ENCODE measurements at regions not wholly inside any gene's neighbourhood (a gene's known extent, or its start where the extent isn't known, plus 50 kb on each side); places are given as distances from the start of the nearest gene placed in this dataset.

DNA sequence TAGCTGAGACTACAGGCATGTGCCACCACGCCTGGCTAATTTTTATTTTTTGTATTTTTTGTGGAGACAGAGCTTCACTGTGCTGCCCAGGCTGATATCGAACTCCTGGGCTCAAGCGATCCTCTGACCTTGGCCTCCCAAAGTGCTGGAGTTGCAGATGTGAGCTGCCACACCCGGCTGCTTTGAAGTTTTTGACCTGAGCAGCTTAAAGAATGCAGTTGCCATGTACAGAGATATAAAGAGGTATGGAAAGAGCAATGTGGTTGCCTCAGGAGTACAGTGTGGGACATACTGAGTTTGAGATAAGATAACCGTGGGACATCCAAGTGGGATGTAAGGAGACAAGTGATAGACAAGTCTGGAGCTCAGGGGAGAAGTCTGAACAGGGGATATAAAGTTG is 82.7 kb upstream of the LSM14A start:
- Histone ChIP-seq H2AFZ (ENCODE audit: low read length) (no peak overlapping the region), H4K5ac (ENCODE audit: insufficient read length, low read depth, low read length) (no peak overlapping the region), H2BK5ac (ENCODE audit: insufficient read length, low read length) (no peak overlapping the region), H2BK20ac (ENCODE audit: low read depth, low read length, poor library complexity, severe bottlenecking) (no peak overlapping the region), H3K79me2 (ENCODE audit: insufficient read depth, low read length) (no peaks in the 10 kb centered on the region), H3K4me2 (ENCODE audit: insufficient read depth, insufficient read length, low read length) (no peak overlapping the region), H3K23ac (ENCODE audit: insufficient read length, low read depth, low read length) (no peak overlapping the region), H2AK5ac (ENCODE audit: insufficient read length, low read length) (no peak overlapping the region), H3K18ac (ENCODE audit: insufficient read length, low read depth, low read length) (no peak overlapping the region), H3K27me3 (ENCODE audit: insufficient read depth, low read length) (no peaks in the 10 kb centered on the region), H3K4me1 (ENCODE audit: insufficient read depth, low read length) (no peaks in the 10 kb centered on the region; the same call in 1 of the 2 replicates), H3T11ph (ENCODE audit: low read length) (no peak overlapping the region), H4K91ac (ENCODE audit: insufficient read length, low read depth, low read length) (no peak overlapping the region), H3K9me3 (ENCODE audit: control insufficient read depth, low read depth, low read length) (no peaks in the 10 kb centered on the region), H3K14ac (ENCODE audit: insufficient read depth, low read length) (no peak overlapping the region), H3K27ac (ENCODE audit: insufficient read length, low read depth, low read length) (no peak overlapping the region), H3K56ac (ENCODE audit: insufficient read length, low read depth, low read length) (no peak overlapping the region), H4K20me1 (ENCODE audit: control insufficient read depth, insufficient read depth, insufficient read length) (no peaks in the 10 kb centered on the region), H2BK120ac (ENCODE audit: low read depth, low read length, poor library complexity, severe bottlenecking) (no peak overlapping the region), H4K8ac (replicated peaks; ENCODE audit: insufficient read length, low read depth, low read length) (no peak overlapping the region), H2BK15ac (ENCODE audit: low read depth, low read length) (no peak overlapping the region), H3K23me2 (ENCODE audit: insufficient read length, low read depth, low read length, poor library complexity, severe bottlenecking) (no peaks in the 10 kb centered on the region), H3K79me1 (ENCODE audit: insufficient read depth, low read depth, low read length, poor library complexity, severe bottlenecking) (no peaks in the 10 kb centered on the region), H3K9ac (ENCODE audit: extremely low read depth, insufficient read length, low read length) (no peak overlapping the region), H2BK12ac (ENCODE audit: insufficient read length, low read depth, low read length) (no peak overlapping the region), H3K4ac (ENCODE audit: low read depth, low read length) (no peak overlapping the region)
- DNase-seq = no peak
- Mint-ChIP-seq H3K27me3 (ENCODE audit: low read depth) (no peaks in the 10 kb centered on the region), H3K4me1 (peaks cover 18 to 19% of the 10 kb centered on the region in 2 experiments), H3K36me3 (ENCODE audit: insufficient read depth in 1 of 3, low read depth in 3 of 3) (peaks cover 0 to 7% (median 2%) of the 10 kb centered on the region in 3 experiments; a peak in 4 of 7 replicates), H3K27ac (no peak overlapping the region), H3K9me3 (peaks cover 9% of the 10 kb centered on the region in 2 experiments), H3K4me3 (no peak overlapping the region)
- TF ChIP-seq, protein P1, sequence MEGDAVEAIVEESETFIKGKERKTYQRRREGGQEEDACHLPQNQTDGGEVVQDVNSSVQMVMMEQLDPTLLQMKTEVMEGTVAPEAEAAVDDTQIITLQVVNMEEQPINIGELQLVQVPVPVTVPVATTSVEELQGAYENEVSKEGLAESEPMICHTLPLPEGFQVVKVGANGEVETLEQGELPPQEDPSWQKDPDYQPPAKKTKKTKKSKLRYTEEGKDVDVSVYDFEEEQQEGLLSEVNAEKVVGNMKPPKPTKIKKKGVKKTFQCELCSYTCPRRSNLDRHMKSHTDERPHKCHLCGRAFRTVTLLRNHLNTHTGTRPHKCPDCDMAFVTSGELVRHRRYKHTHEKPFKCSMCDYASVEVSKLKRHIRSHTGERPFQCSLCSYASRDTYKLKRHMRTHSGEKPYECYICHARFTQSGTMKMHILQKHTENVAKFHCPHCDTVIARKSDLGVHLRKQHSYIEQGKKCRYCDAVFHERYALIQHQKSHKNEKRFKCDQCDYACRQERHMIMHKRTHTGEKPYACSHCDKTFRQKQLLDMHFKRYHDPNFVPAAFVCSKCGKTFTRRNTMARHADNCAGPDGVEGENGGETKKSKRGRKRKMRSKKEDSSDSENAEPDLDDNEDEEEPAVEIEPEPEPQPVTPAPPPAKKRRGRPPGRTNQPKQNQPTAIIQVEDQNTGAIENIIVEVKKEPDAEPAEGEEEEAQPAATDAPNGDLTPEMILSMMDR (conservative IDR thresholded peaks at IDR 0.05) = no peak
- WGBS (ENCODE audit: extremely low coverage, insufficient read length, low lambda C conversion rate) = no CpG with 5 or more reads among the region's 5 CpGs

Data from H9 (cell line).